ENCODE measurements at regions not wholly inside any gene's neighbourhood (a gene's known extent, or its start where the extent isn't known, plus 50 kb on each side); places are given as distances from the start of the nearest gene placed in this dataset.

GRCh38 chr7:153939177-153939576 is 113.0 kb upstream of the DPP6 start:
- DNase-seq (ENCODE audit: low read depth, low spot score), result no peak
- Mint-ChIP-seq H3K4me3 (no peak overlapping the region), H3K27ac (ENCODE audit: unreplicated experiment) (no peak overlapping the region), H3K27me3 (ENCODE audit: low read depth) (no peaks in the 10 kb centered on the region), H3K4me1 (no peaks in the 10 kb centered on the region), H3K9me3 (peaks cover 34% of the 10 kb centered on the region), H3K36me3 (ENCODE audit: low read depth) (peaks cover 8% of the 10 kb centered on the region)
- TF ChIP-seq CTCF (conservative IDR thresholded peaks at IDR 0.05), result no peak

GRCh38 chr7:153939654-153940053 is 112.5 kb upstream of the DPP6 start:
- no peaks in the 10 kb centered on the region for H3K4me1 Mint-ChIP-seq

GRCh38 chr7:153941061-153941460 is 111.1 kb upstream of the DPP6 start:
- no peak for TF ChIP-seq CTCF (conservative IDR thresholded peaks at IDR 0.05)
- peaks cover 12% of the 10 kb centered on the region for H3K36me3 Mint-ChIP-seq (ENCODE audit: low read depth)
- no peak for DNase-seq (ENCODE audit: low read depth, low spot score)
- H3K4me1 Mint-ChIP-seq, result no peaks in the 10 kb centered on the region
- H3K27me3 Mint-ChIP-seq (ENCODE audit: low read depth), result no peaks in the 10 kb centered on the region
- peaks cover 38% of the 10 kb centered on the region for H3K9me3 Mint-ChIP-seq
- no peak overlapping the region for H3K4me3 Mint-ChIP-seq
- H3K27ac Mint-ChIP-seq (ENCODE audit: unreplicated experiment), result no peak overlapping the region

More at GRCh38 chr7:153939654-153940053, 112.5 kb upstream of the DPP6 start:
- Mint-ChIP-seq H3K27ac (ENCODE audit: unreplicated experiment) (no peak overlapping the region), H3K36me3 (ENCODE audit: low read depth) (peaks cover 8% of the 10 kb centered on the region), H3K9me3 (peaks cover 33% of the 10 kb centered on the region), H3K27me3 (ENCODE audit: low read depth) (no peaks in the 10 kb centered on the region), H3K4me3 (no peak overlapping the region)
- TF ChIP-seq CTCF (conservative IDR thresholded peaks at IDR 0.05), result no peak
- DNase-seq (ENCODE audit: low read depth, low spot score), result no peak

GRCh38 chr7:153942036-153942435 is 110.2 kb upstream of the DPP6 start:
- Mint-ChIP-seq H3K27ac (ENCODE audit: unreplicated experiment) (no peak overlapping the region), H3K27me3 (ENCODE audit: low read depth) (no peaks in the 10 kb centered on the region), H3K4me1 (no peaks in the 10 kb centered on the region), H3K9me3 (peaks cover 45% of the 10 kb centered on the region), H3K4me3 (no peak overlapping the region), H3K36me3 (ENCODE audit: low read depth) (peaks cover 17% of the 10 kb centered on the region)
- no peak for TF ChIP-seq CTCF (conservative IDR thresholded peaks at IDR 0.05)
- no peak for DNase-seq (ENCODE audit: low read depth, low spot score)

GRCh38 chr7:153943457-153943856 is 108.7 kb upstream of the DPP6 start:
- Mint-ChIP-seq H3K27ac (ENCODE audit: unreplicated experiment) (no peak overlapping the region), H3K9me3 (peaks cover 43% of the 10 kb centered on the region), H3K4me1 (no peaks in the 10 kb centered on the region), H3K36me3 (ENCODE audit: low read depth) (peaks cover 21% of the 10 kb centered on the region), H3K4me3 (no peak overlapping the region), H3K27me3 (ENCODE audit: low read depth) (no peaks in the 10 kb centered on the region)
- no peak for TF ChIP-seq CTCF (conservative IDR thresholded peaks at IDR 0.05)
- DNase-seq (ENCODE audit: low read depth, low spot score), result no peak

- Mint-ChIP-seq H3K9me3 (peaks cover 41% of the 10 kb centered on the region), H3K4me1 (no peaks in the 10 kb centered on the region), H3K27ac (ENCODE audit: unreplicated experiment) (no peak overlapping the region), H3K27me3 (ENCODE audit: low read depth) (no peaks in the 10 kb centered on the region), H3K36me3 (ENCODE audit: low read depth) (peaks cover 18% of the 10 kb centered on the region), H3K4me3 (no peak overlapping the region)
- DNase-seq (ENCODE audit: low read depth, low spot score), result no peak
- TF ChIP-seq CTCF (conservative IDR thresholded peaks at IDR 0.05), result no peak
Measured at GRCh38 chr7:153943861-153944260, 108.3 kb upstream of the DPP6 start.
